ENCODE measurements at regions not wholly inside any gene's neighbourhood (a gene's known extent, or its start where the extent isn't known, plus 50 kb on each side); places are given as distances from the start of the nearest gene placed in this dataset.

DNA sequence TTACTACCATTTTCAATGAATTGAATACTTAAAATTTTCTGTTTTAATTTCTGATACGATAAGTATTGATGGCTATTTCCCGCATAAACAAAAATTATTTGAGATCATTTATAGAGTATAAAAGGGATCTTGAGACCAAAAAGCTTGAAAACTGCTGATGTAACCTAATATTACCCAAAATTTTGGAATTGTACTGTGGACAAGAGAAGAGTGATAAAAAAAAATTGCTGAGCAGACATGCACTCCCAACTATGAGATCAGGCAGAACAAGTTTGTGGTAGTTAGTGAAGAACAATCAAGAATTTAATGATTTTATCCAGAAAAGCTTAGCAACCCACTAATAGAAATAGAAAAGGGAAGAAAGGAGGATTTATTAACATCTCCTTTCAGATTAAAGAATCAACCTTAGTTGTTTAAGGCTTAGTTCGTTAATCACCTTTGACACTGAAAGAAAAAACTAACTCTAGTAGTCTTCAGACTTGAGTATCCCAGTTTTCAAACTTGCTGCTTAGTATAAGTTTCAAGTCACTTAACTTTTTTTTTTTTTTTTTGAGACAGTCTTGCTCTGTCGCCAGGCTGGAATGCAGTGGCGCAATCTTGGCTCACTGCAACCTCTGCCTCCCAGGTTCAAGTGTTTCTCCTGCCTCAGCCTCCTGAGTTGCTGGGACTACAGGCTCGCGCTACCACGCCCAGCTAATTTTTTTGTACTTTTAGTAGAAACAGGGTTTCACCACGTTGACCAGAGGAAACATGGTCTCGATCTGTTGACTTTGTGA is 50.6 kb upstream of the ZC3HAV1 start:
- peak; percentile 21 for DNase-seq

DNA sequence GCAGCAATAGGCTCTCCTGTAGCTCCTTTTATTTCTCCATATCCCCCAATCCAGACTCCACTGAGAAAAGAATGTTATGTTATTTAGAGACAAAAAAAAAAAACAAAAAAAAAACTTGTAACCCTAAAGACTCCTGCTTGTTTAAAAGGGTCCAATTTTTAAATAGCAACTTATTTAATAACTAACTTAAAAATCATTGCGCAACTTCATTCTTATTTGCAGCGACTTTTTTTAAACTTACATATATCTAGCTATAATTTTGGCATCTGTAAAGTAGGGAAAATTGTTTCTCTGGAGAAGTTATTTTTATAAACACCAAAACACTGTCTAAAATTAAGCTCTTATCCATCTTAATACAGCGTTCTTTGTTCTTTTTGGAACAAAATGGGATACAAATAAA is 59.0 kb upstream of the ZC3HAV1 start:
- DNase-seq: no peak

DNA sequence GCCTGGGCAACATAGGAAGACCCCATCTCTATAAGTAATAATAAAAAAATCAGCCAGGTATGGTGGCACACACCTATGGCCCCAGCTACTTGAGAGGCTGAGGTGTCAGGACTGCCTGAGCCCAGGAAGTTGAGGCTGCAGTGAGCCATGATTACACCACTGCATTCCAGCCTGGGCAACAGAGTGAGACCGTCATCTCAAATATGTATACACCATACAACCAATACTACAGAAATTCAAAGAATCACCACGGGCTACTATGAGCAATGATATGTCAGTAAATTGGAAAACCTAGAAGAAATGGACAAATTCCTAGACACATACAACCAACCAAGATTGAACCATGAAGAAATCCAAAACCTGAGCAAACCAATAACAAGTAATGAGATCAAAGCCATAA is 60.3 kb upstream of the ZC3HAV1 start:
- DNase-seq: peak; percentile 5

DNA sequence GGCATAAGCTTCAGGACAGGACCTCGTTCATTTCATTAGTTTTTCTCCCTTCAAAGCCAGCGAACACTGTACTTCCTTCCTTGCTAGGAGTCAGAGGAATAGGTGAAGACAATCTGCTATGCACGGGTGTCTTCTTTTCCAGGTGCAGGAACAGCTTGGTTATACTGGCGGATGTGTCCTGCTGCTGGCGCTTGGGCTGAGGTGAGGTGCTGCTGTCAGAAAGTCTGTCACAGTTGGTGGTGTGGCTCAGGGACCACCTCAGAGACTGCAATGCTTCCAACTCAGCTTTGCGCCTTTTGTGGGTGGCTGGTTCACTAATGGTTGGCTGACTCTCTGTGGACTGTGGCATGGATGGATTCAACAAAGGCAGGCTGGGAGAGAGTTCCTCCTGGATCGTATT is 58.3 kb upstream of the UBN2 start:
- no peak for DNase-seq

DNA sequence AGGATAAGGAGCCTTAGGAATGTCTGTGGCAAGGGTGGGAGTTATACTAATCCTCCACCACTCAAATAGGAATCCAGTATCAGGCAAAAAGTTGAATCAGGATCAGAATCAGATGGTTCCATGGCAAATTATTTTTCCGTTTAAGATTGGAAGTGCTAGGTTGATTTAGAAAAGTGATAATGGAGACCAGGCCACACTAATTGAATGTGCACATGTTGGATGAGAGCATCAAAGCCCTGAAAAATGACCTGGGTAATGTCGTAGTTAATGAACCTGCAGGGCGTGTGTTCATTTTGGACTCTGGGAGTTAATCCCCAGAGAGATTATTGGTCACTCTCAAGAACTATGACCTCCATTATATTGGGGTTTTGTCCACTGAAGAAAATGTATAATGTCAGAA is 53.3 kb upstream of the UBN2 start:
- no peak for DNase-seq

DNA sequence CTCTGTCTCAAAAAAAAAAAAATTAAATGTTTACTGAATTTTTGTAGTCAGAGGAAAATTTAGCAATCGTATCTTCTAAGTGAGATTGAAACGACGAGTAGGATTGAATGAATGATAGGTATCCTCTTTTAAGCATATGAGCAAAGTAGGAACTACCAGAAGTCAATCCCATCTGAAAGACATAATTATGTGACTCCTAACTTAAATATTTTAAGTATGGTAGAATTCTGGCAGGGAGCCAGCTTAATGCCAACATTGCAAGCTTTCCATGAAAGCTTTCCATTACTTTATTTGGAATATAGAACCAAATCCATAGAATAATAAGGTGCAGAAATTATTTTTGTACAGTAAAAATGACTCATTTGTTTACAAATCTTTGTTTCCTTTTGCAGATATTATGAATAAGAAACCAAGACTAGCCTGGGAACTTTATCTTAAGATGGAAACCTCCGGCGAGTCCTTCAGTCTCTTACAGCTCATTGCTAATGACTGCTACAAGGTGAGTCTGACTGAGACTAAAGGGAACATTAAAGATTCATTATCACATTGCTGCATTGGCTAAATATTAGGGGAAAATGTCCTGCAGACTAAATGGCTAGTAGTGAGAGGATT is 50.2 kb upstream of the UBN2 start:
- DNase-seq: peak; percentile 41
